ENCODE measurements at regions not wholly inside any gene's neighbourhood (a gene's known extent, or its start where the extent isn't known, plus 50 kb on each side); places are given as distances from the start of the nearest gene placed in this dataset.
"Not testable (repeated sequence)": the region's sequence is repeated elsewhere in the genome, so short reads cannot be mapped to it uniquely, and the experiment has no call there.

- TF ChIP-seq EZH2 (IDR thresholded peaks at IDR 0.05; ENCODE audit: low read length): not testable (repeated sequence)
- TF ChIP-seq, protein P1, sequence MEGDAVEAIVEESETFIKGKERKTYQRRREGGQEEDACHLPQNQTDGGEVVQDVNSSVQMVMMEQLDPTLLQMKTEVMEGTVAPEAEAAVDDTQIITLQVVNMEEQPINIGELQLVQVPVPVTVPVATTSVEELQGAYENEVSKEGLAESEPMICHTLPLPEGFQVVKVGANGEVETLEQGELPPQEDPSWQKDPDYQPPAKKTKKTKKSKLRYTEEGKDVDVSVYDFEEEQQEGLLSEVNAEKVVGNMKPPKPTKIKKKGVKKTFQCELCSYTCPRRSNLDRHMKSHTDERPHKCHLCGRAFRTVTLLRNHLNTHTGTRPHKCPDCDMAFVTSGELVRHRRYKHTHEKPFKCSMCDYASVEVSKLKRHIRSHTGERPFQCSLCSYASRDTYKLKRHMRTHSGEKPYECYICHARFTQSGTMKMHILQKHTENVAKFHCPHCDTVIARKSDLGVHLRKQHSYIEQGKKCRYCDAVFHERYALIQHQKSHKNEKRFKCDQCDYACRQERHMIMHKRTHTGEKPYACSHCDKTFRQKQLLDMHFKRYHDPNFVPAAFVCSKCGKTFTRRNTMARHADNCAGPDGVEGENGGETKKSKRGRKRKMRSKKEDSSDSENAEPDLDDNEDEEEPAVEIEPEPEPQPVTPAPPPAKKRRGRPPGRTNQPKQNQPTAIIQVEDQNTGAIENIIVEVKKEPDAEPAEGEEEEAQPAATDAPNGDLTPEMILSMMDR (optimal IDR thresholded peaks at IDR 0.05 in 1 of 3, IDR thresholded peaks at IDR 0.05 in 1 of 3, conservative IDR thresholded peaks at IDR 0.05 in 1 of 3; ENCODE audit: extremely low read depth in 1 of 3, insufficient read depth in 2 of 3, low read length in 3 of 3): not testable (repeated sequence)
These were observed 881.2 kb downstream of the SPATA31A7 start for GRCh38 chr9:62071043-62071442.
